Hepatocyte (in vitro differentiated cells): ENCODE measurements at regions not wholly inside any gene's neighbourhood (a gene's known extent, or its start where the extent isn't known, plus 50 kb on each side); places are given as distances from the start of the nearest gene placed in this dataset.

Source experiments
- DNase-seq: peaks from one replicate; pipeline ENCODE4 v3.0.0-alpha.2; 2016; ENCODE audit warnings: low spot score
- H2AFZ ChIP-seq: fragments of 200-600 bp; sonication (generic); 2 replicates; pipeline ENCODE4 v1.6.0; 2016; ENCODE audit warnings: antibody characterized with exemption, mild to moderate bottlenecking
- H3K27ac ChIP-seq: fragments of 200-600 bp; sonication (generic); 2 replicates; pipeline ENCODE4 v1.5.1; 2016; ENCODE audit warnings: mild to moderate bottlenecking
- H3K27me3 ChIP-seq: fragments of 200-600 bp; sonication (generic); 2 replicates; pipeline ENCODE4 v1.6.1; 2016
- H3K36me3 ChIP-seq: fragments of 200-600 bp; sonication (generic); replicated peaks from 2 replicates; pipeline ENCODE4 v1.5.1; 2016; ENCODE audit warnings: low read depth; ENCODE audit not compliant: insufficient read depth
- H3K4me1 ChIP-seq: fragments of 200-600 bp; sonication (generic); 2 replicates; pipeline ENCODE4 v1.5.1; 2016; ENCODE audit warnings: mild to moderate bottlenecking, moderate library complexity; ENCODE audit not compliant: insufficient read depth
- H3K4me2 ChIP-seq: fragments of 200-600 bp; sonication (generic); 2 replicates; pipeline ENCODE4 v1.6.0; 2016
- H3K4me3 ChIP-seq: fragments of 200-600 bp; sonication (generic); 2 replicates; pipeline ENCODE4 v1.5.1; 2016; ENCODE audit warnings: mild to moderate bottlenecking
- H3K79me2 ChIP-seq: fragments of 200-600 bp; sonication (generic); 2 replicates; pipeline ENCODE4 v1.6.0; 2017; ENCODE audit warnings: mild to moderate bottlenecking
- H3K9me2 ChIP-seq: fragments of 200-600 bp; sonication (generic); replicated peaks from 2 replicates; pipeline ENCODE4 v1.6.0; 2017; ENCODE audit warnings: mild to moderate bottlenecking; ENCODE audit not compliant: insufficient read depth
- H3K9me3 ChIP-seq: fragments of 200-600 bp; sonication (generic); 2 replicates; pipeline ENCODE4 v1.5.1; 2016; ENCODE audit warnings: low read depth, mild to moderate bottlenecking
- H4K20me1 ChIP-seq: fragments of 200-600 bp; sonication (generic); 2 replicates; pipeline ENCODE4 v1.6.0; 2016; ENCODE audit warnings: mild to moderate bottlenecking; ENCODE audit not compliant: insufficient read depth, poor library complexity, severe bottlenecking
- EZH2 ChIP-seq: fragments of 200-600 bp; sonication (generic); IDR thresholded peaks from 2 replicates; pipeline ENCODE4 v1.6.1; 2016; ENCODE audit warnings: antibody characterized with exemption, mild to moderate bottlenecking, borderline replicate concordance
- EZH2phosphoT487 ChIP-seq: fragments of 200-600 bp; sonication (generic); IDR thresholded peaks from one replicate; pipeline ENCODE4 v1.6.1; 2018; ENCODE audit warnings: antibody characterized with exemption, mild to moderate bottlenecking, low read depth, moderate library complexity; ENCODE audit not compliant: unreplicated experiment, severe bottlenecking
- WGBS: methylation state at CpG from one replicate; pipeline ENCODE4 v1.1.6; 2016; ENCODE audit warnings: low lambda C conversion rate; ENCODE audit errors: missing lambda C conversion rate; 5-methylcytosine and 5-hydroxymethylcytosine counted together
- TF ChIP-seq, protein P1 (sequence below): fragments of 200-600 bp; sonication (generic); IDR thresholded peaks from 2 replicates; pipeline ENCODE4 v1.5.1; 2016; ENCODE audit warnings: antibody characterized with exemption, mild to moderate bottlenecking; ENCODE audit not compliant: poor library complexity

DNA sequence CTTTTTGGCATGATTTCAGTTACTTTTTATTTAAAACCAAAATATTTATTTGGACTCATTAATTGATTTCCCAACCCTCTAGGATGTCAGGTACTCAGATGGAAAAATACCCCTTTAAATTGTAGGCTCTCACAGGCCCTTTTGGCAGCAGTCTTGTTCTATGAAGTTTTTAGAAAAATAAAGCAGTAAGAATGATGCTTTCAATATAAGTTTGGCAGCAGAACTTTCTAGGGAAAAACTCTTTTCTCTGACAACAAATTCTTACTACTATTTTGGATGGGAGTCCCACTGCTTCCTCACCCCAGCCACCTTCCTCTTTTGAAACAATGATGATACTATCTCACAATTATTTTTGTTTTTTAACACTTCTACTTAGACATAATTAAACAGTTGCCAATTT lies 581.6 kb upstream of the SGCG start:
- Histone ChIP-seq H2AFZ (no peak overlapping the region), H3K9me3 (no peaks in the 10 kb centered on the region), H3K4me3 (no peak overlapping the region), H3K27me3 (no peaks in the 10 kb centered on the region), H4K20me1 (no peaks in the 10 kb centered on the region), H3K9me2 (no peaks in the 10 kb centered on the region), H3K27ac (no peak overlapping the region), H3K79me2 (no peaks in the 10 kb centered on the region), H3K36me3 (no peaks in the 10 kb centered on the region), H3K4me1 (peaks cover 9% of the 10 kb centered on the region), H3K4me2 (no peak overlapping the region)
- no peak for TF ChIP-seq EZH2phosphoT487
- TF ChIP-seq, protein P1, sequence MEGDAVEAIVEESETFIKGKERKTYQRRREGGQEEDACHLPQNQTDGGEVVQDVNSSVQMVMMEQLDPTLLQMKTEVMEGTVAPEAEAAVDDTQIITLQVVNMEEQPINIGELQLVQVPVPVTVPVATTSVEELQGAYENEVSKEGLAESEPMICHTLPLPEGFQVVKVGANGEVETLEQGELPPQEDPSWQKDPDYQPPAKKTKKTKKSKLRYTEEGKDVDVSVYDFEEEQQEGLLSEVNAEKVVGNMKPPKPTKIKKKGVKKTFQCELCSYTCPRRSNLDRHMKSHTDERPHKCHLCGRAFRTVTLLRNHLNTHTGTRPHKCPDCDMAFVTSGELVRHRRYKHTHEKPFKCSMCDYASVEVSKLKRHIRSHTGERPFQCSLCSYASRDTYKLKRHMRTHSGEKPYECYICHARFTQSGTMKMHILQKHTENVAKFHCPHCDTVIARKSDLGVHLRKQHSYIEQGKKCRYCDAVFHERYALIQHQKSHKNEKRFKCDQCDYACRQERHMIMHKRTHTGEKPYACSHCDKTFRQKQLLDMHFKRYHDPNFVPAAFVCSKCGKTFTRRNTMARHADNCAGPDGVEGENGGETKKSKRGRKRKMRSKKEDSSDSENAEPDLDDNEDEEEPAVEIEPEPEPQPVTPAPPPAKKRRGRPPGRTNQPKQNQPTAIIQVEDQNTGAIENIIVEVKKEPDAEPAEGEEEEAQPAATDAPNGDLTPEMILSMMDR: no peak
- no peak for TF ChIP-seq EZH2
- no peak for DNase-seq

DNA sequence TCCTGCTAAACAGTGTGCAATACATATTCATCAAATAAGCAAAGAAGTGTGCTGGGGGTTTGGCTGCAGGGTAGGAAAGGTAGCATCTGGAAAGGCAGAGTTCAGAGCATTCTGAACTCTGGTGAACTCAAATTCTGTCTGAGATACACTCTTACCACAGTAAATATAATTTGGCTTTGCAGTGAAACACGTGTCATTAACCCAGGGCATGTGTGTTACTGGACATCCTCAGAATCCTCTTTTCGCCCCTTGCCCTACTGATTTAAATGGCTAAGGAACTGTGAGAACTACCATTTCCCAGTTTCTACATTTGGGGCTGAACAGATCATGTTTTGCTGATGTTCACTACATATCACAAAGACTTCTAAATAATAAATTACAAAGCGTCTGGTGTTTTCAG lies 562.8 kb upstream of the SGCG start:
- H3K4me1 ChIP-seq: no peaks in the 10 kb centered on the region
- no peak overlapping the region for H3K4me3 ChIP-seq
- H3K79me2 ChIP-seq: no peaks in the 10 kb centered on the region
- H3K36me3 ChIP-seq: no peaks in the 10 kb centered on the region
- H3K27ac ChIP-seq: no peak overlapping the region
- 90% methylated on average over 3 of the region's 3 CpGs for WGBS
- no peak overlapping the region for H3K4me2 ChIP-seq
- no peaks in the 10 kb centered on the region for H4K20me1 ChIP-seq
- TF ChIP-seq, protein P1: no peak
- TF ChIP-seq EZH2 (no peak), EZH2phosphoT487 (no peak)
- H2AFZ ChIP-seq: no peak overlapping the region
- no peaks in the 10 kb centered on the region for H3K9me3 ChIP-seq
- no peak for DNase-seq
- H3K9me2 ChIP-seq: no peaks in the 10 kb centered on the region
- no peaks in the 10 kb centered on the region for H3K27me3 ChIP-seq

DNA sequence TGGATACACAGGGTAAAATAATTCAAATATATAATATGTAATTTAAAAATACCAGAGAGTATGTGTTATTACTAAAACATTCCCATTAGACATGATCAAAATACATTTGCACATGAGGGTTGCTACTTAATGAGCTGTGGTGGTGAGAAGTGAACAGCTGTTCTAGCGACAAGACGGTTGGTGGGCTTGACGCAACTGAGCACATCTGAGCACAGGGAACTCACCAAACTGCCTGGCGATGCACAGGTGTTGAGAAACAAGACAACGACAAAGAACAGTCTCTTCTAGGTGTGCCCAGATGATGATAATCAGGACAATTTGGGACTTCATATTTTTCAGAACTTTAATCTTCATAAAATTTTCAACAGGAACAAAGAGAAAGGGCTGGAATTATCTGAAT lies 555.1 kb upstream of the SGCG start:
- no peak for TF ChIP-seq EZH2phosphoT487
- TF ChIP-seq EZH2: no peak
- 93% methylated on average over 5 of the region's 5 CpGs for WGBS
- no peak overlapping the region for H3K4me2 ChIP-seq

DNA sequence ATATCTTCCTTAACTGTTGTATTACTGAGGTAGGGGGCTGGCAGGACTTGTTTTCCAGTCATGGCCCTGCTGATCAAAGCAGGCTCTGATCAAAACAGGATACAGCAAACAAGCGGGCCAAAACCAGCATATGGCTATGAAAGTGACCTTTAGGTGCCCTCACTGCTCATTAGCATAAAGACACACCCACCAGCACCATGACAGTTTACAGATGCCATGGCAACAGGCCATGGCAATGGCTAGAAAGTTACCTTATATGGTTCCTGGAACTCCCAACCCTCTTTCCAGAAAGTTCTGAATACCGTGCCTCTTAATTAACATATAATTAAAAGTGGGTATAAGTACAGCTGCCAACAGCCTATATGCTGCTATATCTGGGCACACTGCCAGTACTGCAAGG lies 551.4 kb upstream of the SGCG start:
- H3K79me2 ChIP-seq: no peaks in the 10 kb centered on the region
- H3K4me2 ChIP-seq: no peak overlapping the region
- TF ChIP-seq, protein P1: no peak
- no peak for TF ChIP-seq EZH2phosphoT487
- no peak for TF ChIP-seq EZH2
- whole genome bisulfite sequencing: 88% methylated on average over 2 of the region's 2 CpGs
- no peak for DNase-seq
- H4K20me1 ChIP-seq: no peaks in the 10 kb centered on the region
- H3K36me3 ChIP-seq: no peaks in the 10 kb centered on the region
- H3K9me3 ChIP-seq: no peaks in the 10 kb centered on the region
- H3K4me1 ChIP-seq: no peaks in the 10 kb centered on the region
- no peak overlapping the region for H3K4me3 ChIP-seq
- H3K27me3 ChIP-seq: no peaks in the 10 kb centered on the region
- no peak overlapping the region for H2AFZ ChIP-seq
- H3K9me2 ChIP-seq: no peaks in the 10 kb centered on the region
- no peak overlapping the region for H3K27ac ChIP-seq

More for the DNA sequence above, 555.1 kb upstream of the SGCG start:
- H4K20me1 ChIP-seq: no peaks in the 10 kb centered on the region
- no peaks in the 10 kb centered on the region for H3K27me3 ChIP-seq
- DNase-seq: no peak
- H3K36me3 ChIP-seq: no peaks in the 10 kb centered on the region
- no peaks in the 10 kb centered on the region for H3K4me1 ChIP-seq
- no peaks in the 10 kb centered on the region for H3K9me2 ChIP-seq
- no peak overlapping the region for H3K27ac ChIP-seq
- no peaks in the 10 kb centered on the region for H3K9me3 ChIP-seq
- no peak overlapping the region for H2AFZ ChIP-seq
- no peaks in the 10 kb centered on the region for H3K79me2 ChIP-seq
- no peak overlapping the region for H3K4me3 ChIP-seq
